Adrenal gland (tissue), 9 donors: ENCODE measurements at regions not wholly inside any gene's neighbourhood (a gene's known extent, or its start where the extent isn't known, plus 50 kb on each side); places are given as distances from the start of the nearest gene placed in this dataset.

ENCODE experiments used
- DNase-seq, 7 donors: peaks; one replicate each; pipeline ENCODE4 v3.0.0-alpha.2; 2019 to 2020
- H3K27ac ChIP-seq, 5 donors: fragments of 200-600 bp; sonication (generic) in 4 of 5; 1 replicate in 3 of 5; 2 replicates in 2 of 5; pipeline versions ENCODE4 v1.5.1 to v1.8.0; 2016 to 2020; ENCODE audit warnings: mild to moderate bottlenecking in 1 of 5
- H3K27me3 ChIP-seq: fragments of 200-600 bp; 2 replicates; pipeline ENCODE4 v1.8.0; 2021
- H3K36me3 ChIP-seq, 2 donors: fragments of 200-600 bp; replicated peaks in 1 of 2; 1 replicate in 1 of 2; 2 replicates in 1 of 2; pipeline versions ENCODE4 v1.5.1 to v1.8.0; 2018 to 2022
- H3K4me1 ChIP-seq, 2 donors: fragments of 200-600 bp; replicated peaks in 1 of 2; 1 replicate in 1 of 2; 2 replicates in 1 of 2; pipeline versions ENCODE4 v1.5.1 to v1.8.0; 2018 to 2021
- H3K4me3 ChIP-seq, 4 donors: fragments of 200-600 bp; sonication (generic) in 3 of 4; one replicate each; pipeline ENCODE4 v1.5.1; 2016 to 2018
- H3K9me3 ChIP-seq, 3 donors: fragments of 200-600 bp; sonication (generic) in 1 of 3; replicated peaks in 1 of 3; 1 replicate in 2 of 3; 2 replicates in 1 of 3; pipeline versions ENCODE4 v1.5.1 to v1.8.0; 2016 to 2021
- CTCF ChIP-seq, 6 experiments: fragments of 450-650 bp in 4 of 6; fragments of 200-600 bp in 2 of 6; sonication (generic) in 1 of 6; IDR thresholded peaks; 1 replicate in 5 of 6; 2 replicates in 1 of 6; pipeline versions ENCODE4 v1.5.1 to v1.8.0; 2016 to 2021; ENCODE audit warnings: antibody characterized with exemption in 6 of 6, mild to moderate bottlenecking in 2 of 6, moderate library complexity in 1 of 6
- POLR2A ChIP-seq, 2 donors: fragments of 450-650 bp; IDR thresholded peaks; one replicate each; pipeline ENCODE4 v1.6.1; 2017; ENCODE audit warnings: antibody characterized with exemption in 2 of 2, mild to moderate bottlenecking in 2 of 2, moderate library complexity in 1 of 2
- WGBS, 4 donors: extraction: QIAGEN DNeasy Blood & Tissue Kit in 2 of 4; methylation state at CpG; one replicate each; pipeline versions ENCODE4 v1.1.5 to v1.1.7; 2013 to 2017; 5-methylcytosine and 5-hydroxymethylcytosine counted together
- intact Hi-C, 2 donors: fragments of 100-400 bp; cut with DNase I; formaldehyde crosslinking; loops; one replicate each; pipeline versions ENCODE4 v1.14.1 to v1.15.0; 2022 to 2023
- donor health status: healthy with polysubstance abuse.
- donor health status: Bipolar disorder and iron deficiency.
- donor health status: DM: yes; HTN: yes; CAD: no.
- donor health status: DM: no; HTN: no; CAD: no.
- donor health status: DM: no; HTN: no; CAD: no.

DNA sequence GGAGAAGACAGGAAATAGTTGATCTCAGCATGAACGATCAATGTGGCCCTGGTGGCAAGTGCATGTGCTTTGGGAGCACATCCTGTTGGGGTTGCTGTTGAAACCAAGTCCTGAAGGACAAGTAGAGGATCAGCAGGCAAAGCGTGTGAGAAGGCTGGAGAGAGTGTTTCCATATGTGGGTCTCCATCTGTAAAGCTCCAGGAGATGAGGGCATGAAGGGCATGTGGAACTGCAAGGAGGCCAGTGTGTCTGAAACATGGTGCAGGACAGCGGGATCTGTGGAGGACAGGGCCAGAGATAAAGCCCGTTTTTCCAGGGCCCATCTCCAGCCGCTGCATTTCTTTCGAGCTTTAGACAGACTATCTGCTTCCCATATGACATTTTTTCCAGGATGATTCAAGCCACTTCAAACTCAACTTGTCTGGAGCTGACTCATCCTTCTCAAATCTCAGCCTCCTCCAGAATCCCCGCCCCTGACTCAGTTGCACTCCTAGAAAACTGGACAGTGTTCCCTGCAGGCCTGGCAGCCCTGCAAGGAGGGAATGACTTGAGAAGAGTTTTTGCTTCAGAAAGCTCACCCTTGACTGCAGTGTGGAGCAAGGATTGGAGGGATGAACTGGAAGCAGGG, 226.1 kb downstream of the VAPA start:
- no peak overlapping the region for H3K4me3 ChIP-seq
- TF ChIP-seq CTCF (IDR thresholded peaks at IDR 0.05) (no peak), POLR2A (IDR thresholded peaks at IDR 0.05) (no peak)
- H3K27ac ChIP-seq = no peak overlapping the region
- DNase-seq = no peak
- no peaks in the 10 kb centered on the region for H3K36me3 ChIP-seq
- intact Hi-C loops = no loop called here
- H3K4me1 ChIP-seq = no peaks in the 10 kb centered on the region
- H3K27me3 ChIP-seq = peaks cover 4% of the 10 kb centered on the region
- no peaks in the 10 kb centered on the region for H3K9me3 ChIP-seq
- WGBS, 4 donors = 72 to 80% (median 76%) methylated on average over 7 of the region's 7 CpGs

DNA sequence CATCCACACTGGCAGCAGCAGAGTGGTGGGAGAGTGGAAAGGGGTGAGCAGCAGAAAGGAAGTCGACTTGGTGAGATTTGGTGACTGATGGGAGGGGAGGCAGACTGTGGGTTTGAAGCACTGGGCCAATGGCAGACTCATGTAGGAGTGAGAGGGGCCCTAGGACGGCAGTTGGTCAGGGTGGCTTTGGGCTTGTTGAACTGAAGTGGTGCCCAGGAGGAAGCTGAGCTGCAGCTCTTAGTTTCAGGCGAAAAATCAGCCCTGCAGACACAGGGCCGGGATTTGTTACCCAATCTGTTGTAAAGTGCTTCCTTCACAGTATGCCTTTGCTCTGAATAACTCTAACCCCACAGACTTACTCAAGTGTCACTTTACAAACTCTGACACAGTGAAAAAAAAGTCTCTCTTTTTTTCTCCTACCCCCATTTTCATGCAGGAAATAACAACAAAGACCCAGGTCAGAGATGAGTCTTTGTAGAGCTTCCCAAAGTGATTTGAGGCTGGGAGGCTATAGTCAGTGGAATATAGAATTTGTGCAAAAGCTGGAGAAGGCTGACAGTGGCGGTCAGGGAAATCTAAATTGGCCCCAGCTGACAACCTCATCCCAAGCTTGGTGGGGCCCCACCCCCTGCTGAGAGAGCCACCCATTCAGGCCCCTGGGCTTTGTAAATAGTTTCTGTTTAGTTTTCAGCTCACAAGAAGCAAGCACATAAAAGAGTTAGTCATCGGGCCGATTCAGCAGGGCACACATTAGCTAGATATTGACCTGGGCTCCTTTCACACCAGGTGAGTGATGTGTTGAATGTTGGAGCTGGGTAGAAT, 226.9 kb downstream of the VAPA start:
- intact Hi-C loops = no loop called here
- no peak overlapping the region for H3K27ac ChIP-seq

GRCh38 chr18:10141559-10141958, 227.7 kb downstream of the VAPA start:
- Histone ChIP-seq H3K27me3 (peaks cover 4% of the 10 kb centered on the region), H3K4me3 (no peak overlapping the region), H3K4me1 (no peaks in the 10 kb centered on the region), H3K9me3 (no peaks in the 10 kb centered on the region), H3K27ac (no peak overlapping the region), H3K36me3 (no peaks in the 10 kb centered on the region)
- no peak for TF ChIP-seq CTCF (IDR thresholded peaks at IDR 0.05)
- TF ChIP-seq POLR2A (IDR thresholded peaks at IDR 0.05) = no peak
- intact Hi-C loops = no loop called here
- no peak for DNase-seq
- 83 to 91% (median 90%) methylated on average over 7 of the region's 7 CpGs for WGBS, 4 donors

More for the DNA sequence above, 226.9 kb downstream of the VAPA start:
- Histone ChIP-seq H3K9me3 (no peaks in the 10 kb centered on the region), H3K27me3 (peaks cover 4% of the 10 kb centered on the region), H3K4me3 (no peak overlapping the region), H3K36me3 (no peaks in the 10 kb centered on the region), H3K4me1 (no peaks in the 10 kb centered on the region)
- no peak for TF ChIP-seq CTCF (IDR thresholded peaks at IDR 0.05)
- TF ChIP-seq POLR2A (IDR thresholded peaks at IDR 0.05) = no peak
- no peak for DNase-seq
- WGBS, 4 donors = 71 to 77% (median 72%) methylated on average over 7 of the region's 7 CpGs

DNA sequence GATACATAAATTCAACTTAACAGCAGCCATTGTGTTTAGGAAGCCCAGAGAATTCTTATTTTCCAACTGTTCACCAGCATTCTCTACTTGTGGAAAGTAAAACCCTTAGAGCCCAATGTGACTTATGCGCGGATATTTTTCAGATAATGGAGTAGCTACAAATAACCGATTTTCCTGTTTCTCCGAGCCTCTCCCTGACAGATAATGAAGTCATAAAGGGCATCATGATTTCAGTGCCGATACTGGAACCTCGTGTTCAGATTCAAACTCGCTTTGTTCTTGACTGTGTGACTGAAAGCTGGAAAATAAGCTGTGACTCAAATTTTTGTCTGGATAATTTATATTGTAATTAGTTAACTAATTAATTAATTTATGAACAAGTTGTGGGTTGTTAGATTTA, 228.2 kb downstream of the VAPA start:
- no peaks in the 10 kb centered on the region for H3K9me3 ChIP-seq
- DNase-seq = no peak
- H3K4me1 ChIP-seq = no peaks in the 10 kb centered on the region
- 81 to 88% (median 82%) methylated on average over 7 of the region's 7 CpGs for WGBS, 4 donors
- intact Hi-C loops = no loop called here
- H3K36me3 ChIP-seq = no peaks in the 10 kb centered on the region
- no peak overlapping the region for H3K4me3 ChIP-seq
- H3K27me3 ChIP-seq = peaks cover 4% of the 10 kb centered on the region
- no peak for TF ChIP-seq POLR2A (IDR thresholded peaks at IDR 0.05)
- TF ChIP-seq CTCF (IDR thresholded peaks at IDR 0.05) = no peak
- H3K27ac ChIP-seq = no peak overlapping the region
